22Rv1 (cell line): ENCODE measurements at regions not wholly inside any gene's neighbourhood (a gene's known extent, or its start where the extent isn't known, plus 50 kb on each side); places are given as distances from the start of the nearest gene placed in this dataset.
A peak's percentile ranks its signal among the peaks of the same experiment; 100 is the strongest.
"Not testable (repeated sequence)": the region's sequence is repeated elsewhere in the genome, so short reads cannot be mapped to it uniquely, and the experiment has no call there.

ENCODE experiments used
- H3K27ac ChIP-seq: fragments of 450-650 bp; 2 replicates; pipeline ENCODE4 v1.5.1; 2017
- CTCF ChIP-seq: fragments of 450-650 bp; IDR thresholded peaks from 2 replicates; pipeline ENCODE4 v1.5.1; 2017; ENCODE audit warnings: mild to moderate bottlenecking
- ZFX ChIP-seq: fragments of 450-650 bp; IDR thresholded peaks from 2 replicates; pipeline ENCODE4 v1.6.1; 2017; ENCODE audit warnings: antibody characterized with exemption, borderline replicate concordance

GRCh38 chrX:132302687-132303086 is 83.4 kb upstream of the RAP2C start:
- not testable (repeated sequence) for H3K27ac ChIP-seq

- no peak overlapping the region for H3K27ac ChIP-seq
- no peak for TF ChIP-seq ZFX
Measured at GRCh38 chrX:132294776-132295495, 75.7 kb upstream of the RAP2C start.

GRCh38 chrX:132294192-132294591 is 74.9 kb upstream of the RAP2C start:
- no peak for TF ChIP-seq ZFX
- no peak for TF ChIP-seq CTCF
- no peak overlapping the region for H3K27ac ChIP-seq

GRCh38 chrX:132292793-132293192 is 73.5 kb upstream of the RAP2C start:
- peak; percentile 67 for TF ChIP-seq CTCF
- TF ChIP-seq ZFX: no peak
- H3K27ac ChIP-seq: no peak overlapping the region

- H3K27ac ChIP-seq: no peak overlapping the region
- TF ChIP-seq CTCF: no peak
- TF ChIP-seq ZFX: no peak
Measured at GRCh38 chrX:132277953-132278614, 58.8 kb upstream of the RAP2C start.

GRCh38 chrX:132272826-132273225 is 53.6 kb upstream of the RAP2C start:
- H3K27ac ChIP-seq: no peak overlapping the region
- no peak for TF ChIP-seq CTCF
- TF ChIP-seq ZFX: no peak

- H3K27ac ChIP-seq: no peak overlapping the region
- TF ChIP-seq ZFX (no peak), CTCF (no peak)
Measured at GRCh38 chrX:132271311-132271778, 52.1 kb upstream of the RAP2C start.

- TF ChIP-seq ZFX (no peak), CTCF (no peak)
- H3K27ac ChIP-seq: no peak overlapping the region
Measured at GRCh38 chrX:132270699-132271098, 51.5 kb upstream of the RAP2C start.
